Brain microvascular endothelial cell (primary cell): ENCODE measurements at regions not wholly inside any gene's neighbourhood (a gene's known extent, or its start where the extent isn't known, plus 50 kb on each side); places are given as distances from the start of the nearest gene placed in this dataset.

ENCODE experiments used
- DNase-seq: peaks from one replicate; pipeline ENCODE4 v3.0.0-alpha.2; 2020
- H3K27ac ChIP-seq: fragments of 250-450 bp; sonication (Bioruptor Pico); 2 replicates; pipeline ENCODE4 v1.5.1; 2020; ENCODE audit warnings: mild to moderate bottlenecking, moderate library complexity
- H3K27me3 ChIP-seq: fragments of 250-450 bp; sonication (Bioruptor Pico); replicated peaks from 2 replicates; pipeline ENCODE4 v1.5.1; 2020; ENCODE audit warnings: mild to moderate bottlenecking
- H3K36me3 ChIP-seq: fragments of 250-450 bp; sonication (Bioruptor Pico); replicated peaks from 2 replicates; pipeline ENCODE4 v1.5.1; 2020; ENCODE audit warnings: mild to moderate bottlenecking
- H3K4me3 ChIP-seq: 2 replicates; pipeline ENCODE4 v1.5.1; 2011; ENCODE audit warnings: low read depth, mild to moderate bottlenecking, control low read depth, low read length, moderate library complexity
- CTCF ChIP-seq: IDR thresholded peaks from 2 replicates; pipeline ENCODE4 v1.5.1; 2011; ENCODE audit warnings: low read depth, mild to moderate bottlenecking, moderate library complexity, low read length, control low read depth, inconsistent platforms; ENCODE audit errors: missing control alignments
- in situ Hi-C: cut with HindIII; loops from 2 replicates; pipeline ENCODE4 v1.10.0; 2017; ENCODE audit warnings: low sequenced_read_pairs, low pct_ligation_motif_present

GRCh38 chr15:70492240-70493177, 270.8 kb downstream of the UACA start:
- no peaks in the 10 kb centered on the region for H3K27me3 ChIP-seq
- in situ Hi-C loops, result no loop called here

GRCh38 chr15:70491641-70492040, 271.7 kb downstream of the UACA start:
- no peak overlapping the region for H3K27ac ChIP-seq
- H3K36me3 ChIP-seq, result no peaks in the 10 kb centered on the region
- no peak for DNase-seq
- H3K27me3 ChIP-seq, result no peaks in the 10 kb centered on the region
- in situ Hi-C loops, result no loop called here
- TF ChIP-seq CTCF, result no peak
- H3K4me3 ChIP-seq, result no peak overlapping the region

More at GRCh38 chr15:70492240-70493177, 270.8 kb downstream of the UACA start:
- H3K27ac ChIP-seq, result peak overlapping the region; percentile 66
- peak; percentile 39 for TF ChIP-seq CTCF
- H3K36me3 ChIP-seq, result no peaks in the 10 kb centered on the region
- DNase-seq, result peak; percentile 91
- H3K4me3 ChIP-seq, result no peak overlapping the region

GRCh38 chr15:70491201-70491621, 272.1 kb downstream of the UACA start:
- no peaks in the 10 kb centered on the region for H3K36me3 ChIP-seq
- DNase-seq, result no peak
- no peaks in the 10 kb centered on the region for H3K27me3 ChIP-seq
- no peak overlapping the region for H3K27ac ChIP-seq
- in situ Hi-C loops, result no loop called here
- H3K4me3 ChIP-seq, result no peak overlapping the region
- TF ChIP-seq CTCF, result no peak

GRCh38 chr15:70490838-70491155, 272.6 kb downstream of the UACA start:
- DNase-seq, result no peak
- Histone ChIP-seq H3K36me3 (no peaks in the 10 kb centered on the region), H3K27ac (no peak overlapping the region), H3K4me3 (no peak overlapping the region), H3K27me3 (no peaks in the 10 kb centered on the region)
- no peak for TF ChIP-seq CTCF
- in situ Hi-C loops, result no loop called here

GRCh38 chr15:70490148-70490837, 273.1 kb downstream of the UACA start:
- Histone ChIP-seq H3K36me3 (no peaks in the 10 kb centered on the region), H3K27me3 (no peaks in the 10 kb centered on the region), H3K27ac (no peak overlapping the region), H3K4me3 (no peak overlapping the region)
- no peak for DNase-seq
- TF ChIP-seq CTCF, result no peak
- in situ Hi-C loops, result no loop called here
